Type B pancreatic cell (in vitro differentiated cells): ENCODE measurements at regions not wholly inside any gene's neighbourhood (a gene's known extent, or its start where the extent isn't known, plus 50 kb on each side); places are given as distances from the start of the nearest gene placed in this dataset.

Experiments used
- DNase-seq: peaks from one replicate; pipeline ENCODE4 v3.0.0; 2021; ENCODE audit warnings: mixed read lengths; ENCODE audit not compliant: unreplicated experiment; ENCODE audit errors: extremely low spot score
- H3K27ac Mint-ChIP-seq: 2 replicates; pipeline ENCODE4 v1.8.0; 2021; ENCODE audit warnings: mild to moderate bottlenecking, mixed read lengths
- H3K27me3 Mint-ChIP-seq: 2 replicates; pipeline ENCODE4 v1.8.0; 2021; ENCODE audit warnings: mixed read lengths
- H3K36me3 Mint-ChIP-seq: 2 replicates; pipeline ENCODE4 v1.8.0; 2021; ENCODE audit warnings: mixed read lengths
- H3K4me1 Mint-ChIP-seq: one replicate; pipeline ENCODE4 v1.8.0; 2021; ENCODE audit warnings: mixed read lengths; ENCODE audit not compliant: unreplicated experiment
- H3K4me3 Mint-ChIP-seq: 2 replicates; pipeline ENCODE4 v1.8.0; 2021; ENCODE audit warnings: mild to moderate bottlenecking, mixed read lengths
- H3K9me3 Mint-ChIP-seq: 2 replicates; pipeline ENCODE4 v1.8.0; 2021; ENCODE audit warnings: mixed read lengths
- TF ChIP-seq, protein P1 (sequence below): fragments of 200-600 bp; sonication (generic); conservative IDR thresholded peaks from 2 replicates; pipeline ENCODE4 v1.5.0; 2021; ENCODE audit warnings: antibody characterized with exemption, mild to moderate bottlenecking

DNA sequence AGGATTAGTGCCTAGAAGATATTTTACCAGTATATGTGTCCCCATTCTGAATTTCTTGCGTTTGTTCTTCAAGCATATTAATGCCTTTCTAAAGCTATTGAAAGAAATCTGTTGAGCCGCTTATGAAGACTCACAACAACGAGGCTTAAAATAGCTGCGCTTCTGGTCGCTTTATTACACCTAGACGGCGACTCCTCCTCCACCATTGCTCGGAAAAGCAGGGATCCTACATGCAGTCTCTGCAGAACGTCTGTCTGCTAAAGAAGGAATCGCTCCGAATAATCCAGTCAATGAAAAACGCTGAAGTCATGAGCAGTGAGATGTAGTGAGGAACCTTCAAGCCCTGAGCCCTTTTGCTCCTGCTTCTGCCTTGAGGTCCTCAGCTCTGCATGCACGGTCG, 94.8 kb upstream of the ZNF516 start:
- Mint-ChIP-seq H3K36me3 (no peaks in the 10 kb centered on the region), H3K4me1 (peaks cover 35% of the 10 kb centered on the region), H3K9me3 (no peaks in the 10 kb centered on the region), H3K27me3 (peaks cover 4% of the 10 kb centered on the region), H3K27ac (no peak overlapping the region), H3K4me3 (no peak overlapping the region)
- TF ChIP-seq, protein P1, sequence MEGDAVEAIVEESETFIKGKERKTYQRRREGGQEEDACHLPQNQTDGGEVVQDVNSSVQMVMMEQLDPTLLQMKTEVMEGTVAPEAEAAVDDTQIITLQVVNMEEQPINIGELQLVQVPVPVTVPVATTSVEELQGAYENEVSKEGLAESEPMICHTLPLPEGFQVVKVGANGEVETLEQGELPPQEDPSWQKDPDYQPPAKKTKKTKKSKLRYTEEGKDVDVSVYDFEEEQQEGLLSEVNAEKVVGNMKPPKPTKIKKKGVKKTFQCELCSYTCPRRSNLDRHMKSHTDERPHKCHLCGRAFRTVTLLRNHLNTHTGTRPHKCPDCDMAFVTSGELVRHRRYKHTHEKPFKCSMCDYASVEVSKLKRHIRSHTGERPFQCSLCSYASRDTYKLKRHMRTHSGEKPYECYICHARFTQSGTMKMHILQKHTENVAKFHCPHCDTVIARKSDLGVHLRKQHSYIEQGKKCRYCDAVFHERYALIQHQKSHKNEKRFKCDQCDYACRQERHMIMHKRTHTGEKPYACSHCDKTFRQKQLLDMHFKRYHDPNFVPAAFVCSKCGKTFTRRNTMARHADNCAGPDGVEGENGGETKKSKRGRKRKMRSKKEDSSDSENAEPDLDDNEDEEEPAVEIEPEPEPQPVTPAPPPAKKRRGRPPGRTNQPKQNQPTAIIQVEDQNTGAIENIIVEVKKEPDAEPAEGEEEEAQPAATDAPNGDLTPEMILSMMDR = no peak
- peak; percentile 40 for DNase-seq

DNA sequence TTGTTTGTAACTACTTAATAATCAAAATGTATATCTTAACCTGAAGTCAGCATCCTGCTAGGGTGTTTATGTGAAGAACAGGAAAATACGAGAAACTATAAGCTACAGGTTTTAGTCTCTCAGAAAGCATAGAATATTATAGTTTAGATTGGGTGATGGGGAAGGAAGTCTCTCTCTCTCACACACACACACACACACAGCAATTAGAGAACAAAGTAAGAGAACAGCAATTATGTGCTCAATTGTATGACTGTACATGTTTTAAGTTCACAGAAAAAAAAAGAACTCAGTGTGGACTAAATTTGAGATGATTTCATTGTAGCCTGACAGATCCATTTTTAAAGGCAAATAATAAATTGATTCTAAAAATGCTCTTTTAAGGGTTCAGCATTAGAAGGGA, 94.3 kb upstream of the ZNF516 start:
- TF ChIP-seq, protein P1 = no peak
- Mint-ChIP-seq H3K4me3 (peak overlapping the region; percentile 83), H3K4me1 (peaks cover 35% of the 10 kb centered on the region)

DNA sequence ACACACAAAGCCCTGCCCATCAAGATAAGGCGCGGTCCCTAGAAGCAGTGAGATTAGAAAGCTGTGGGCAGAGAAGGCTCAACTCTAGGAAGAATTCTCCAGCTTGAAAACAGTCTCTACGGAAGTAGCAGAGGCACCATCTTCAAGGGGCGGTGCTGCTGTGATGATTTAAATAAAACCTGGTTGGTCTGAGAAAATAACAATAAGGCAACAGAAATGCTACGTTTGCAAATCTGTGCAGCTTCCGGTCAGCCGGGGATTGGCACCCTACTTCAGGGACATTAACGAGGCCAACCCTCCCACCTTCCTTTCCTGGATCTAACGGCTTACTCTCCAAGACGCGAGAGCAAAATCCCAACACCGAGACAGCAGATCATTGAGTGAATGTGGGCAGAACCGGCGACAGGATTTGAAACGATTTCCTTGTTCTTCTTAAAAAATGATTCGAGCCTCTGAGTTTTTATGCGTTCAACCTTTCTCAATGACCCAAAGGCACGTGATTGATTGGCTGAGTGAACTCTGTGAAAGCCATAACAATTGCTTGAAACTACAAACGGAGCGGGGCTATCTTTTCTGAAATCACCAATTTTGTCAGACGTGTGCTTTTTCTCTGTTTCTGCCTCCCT, 93.7 kb upstream of the ZNF516 start:
- TF ChIP-seq, protein P1 = no peak
- peak overlapping the region; percentile 83 for H3K4me3 Mint-ChIP-seq
- H3K27me3 Mint-ChIP-seq = peaks cover 4% of the 10 kb centered on the region
- no peaks in the 10 kb centered on the region for H3K36me3 Mint-ChIP-seq
- H3K4me1 Mint-ChIP-seq = peaks cover 35% of the 10 kb centered on the region
- peak; percentile 45 for DNase-seq
- peak overlapping the region; percentile 67 for H3K27ac Mint-ChIP-seq
- H3K9me3 Mint-ChIP-seq = no peaks in the 10 kb centered on the region

More for the DNA sequence above, 94.3 kb upstream of the ZNF516 start:
- Mint-ChIP-seq H3K36me3 (no peaks in the 10 kb centered on the region), H3K27ac (peak overlapping the region; percentile 67), H3K27me3 (peaks cover 4% of the 10 kb centered on the region), H3K9me3 (no peaks in the 10 kb centered on the region)
- no peak for DNase-seq

DNA sequence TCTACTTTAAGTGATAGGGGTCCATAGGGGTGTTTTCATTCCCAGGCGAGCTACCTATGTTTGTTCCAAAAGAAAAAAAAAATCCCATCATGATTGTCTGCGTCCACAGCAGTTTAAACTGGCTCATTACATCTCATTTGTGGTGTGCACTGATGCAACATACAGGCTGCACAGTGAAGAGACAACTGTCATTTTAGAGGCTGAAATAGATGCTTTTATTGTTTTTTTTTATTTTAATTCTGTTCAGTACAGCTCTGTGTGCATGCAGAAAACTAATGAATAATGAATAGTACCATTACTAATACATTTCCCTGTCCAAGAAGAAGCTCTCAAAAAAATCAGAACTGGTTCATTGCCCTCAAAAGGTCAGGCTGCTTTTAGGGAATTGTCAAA, 92.8 kb upstream of the ZNF516 start:
- Mint-ChIP-seq H3K36me3 (no peaks in the 10 kb centered on the region), H3K27me3 (peaks cover 7% of the 10 kb centered on the region), H3K27ac (no peak overlapping the region), H3K9me3 (no peaks in the 10 kb centered on the region), H3K4me3 (no peak overlapping the region), H3K4me1 (peaks cover 30% of the 10 kb centered on the region)
- no peak for DNase-seq
- TF ChIP-seq, protein P1 = no peak

DNA sequence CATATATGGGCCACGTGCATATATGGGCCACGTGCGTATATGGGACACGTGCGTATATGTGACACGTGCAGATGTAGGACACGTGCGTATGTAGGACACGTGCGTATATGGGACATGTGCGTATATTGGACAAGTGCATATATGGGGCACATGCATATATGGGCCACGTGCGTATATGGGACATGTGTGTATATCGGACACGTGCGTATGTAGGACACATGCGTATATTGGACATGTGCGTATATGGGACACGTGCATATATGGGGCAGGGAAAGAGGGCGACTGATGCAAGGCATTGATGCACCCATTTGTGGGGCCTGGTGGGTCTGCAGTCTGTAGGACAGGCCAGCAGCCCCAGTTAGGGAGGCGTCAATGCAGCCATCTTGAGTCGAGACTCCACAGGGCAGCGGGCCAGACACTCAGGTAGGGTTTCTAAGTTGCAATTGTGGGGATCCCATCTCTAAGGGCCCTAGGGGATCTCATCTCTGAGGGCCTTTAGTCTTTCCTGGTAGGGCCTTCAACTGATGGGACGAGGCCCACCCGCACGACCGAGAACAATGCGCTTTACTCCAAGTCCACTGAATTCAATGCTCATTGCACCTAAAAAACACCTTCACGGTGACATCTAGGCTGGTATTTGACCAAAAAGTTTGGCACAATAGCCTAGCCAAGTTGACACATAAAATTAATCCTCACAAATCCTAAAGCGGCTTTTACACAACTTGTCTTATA, 92.3 kb upstream of the ZNF516 start:
- TF ChIP-seq, protein P1 = no peak
- H3K27me3 Mint-ChIP-seq = peaks cover 6% of the 10 kb centered on the region
- peak overlapping the region; percentile 17 for H3K4me3 Mint-ChIP-seq
- peaks cover 24% of the 10 kb centered on the region for H3K4me1 Mint-ChIP-seq
- no peak overlapping the region for H3K27ac Mint-ChIP-seq
- H3K9me3 Mint-ChIP-seq = no peaks in the 10 kb centered on the region
- DNase-seq = no peak
- H3K36me3 Mint-ChIP-seq = no peaks in the 10 kb centered on the region
